Hepatocyte (in vitro differentiated cells): ENCODE measurements at regions not wholly inside any gene's neighbourhood (a gene's known extent, or its start where the extent isn't known, plus 50 kb on each side); places are given as distances from the start of the nearest gene placed in this dataset.

Experiments
- EZH2 ChIP-seq: fragments of 200-600 bp; sonication (generic); IDR thresholded peaks from 2 replicates; pipeline ENCODE4 v1.6.1; 2016; ENCODE audit warnings: antibody characterized with exemption, mild to moderate bottlenecking, borderline replicate concordance
- EZH2phosphoT487 ChIP-seq: fragments of 200-600 bp; sonication (generic); IDR thresholded peaks from one replicate; pipeline ENCODE4 v1.6.1; 2018; ENCODE audit warnings: antibody characterized with exemption, mild to moderate bottlenecking, low read depth, moderate library complexity; ENCODE audit not compliant: unreplicated experiment, severe bottlenecking
- TF ChIP-seq, protein P1 (sequence below): fragments of 200-600 bp; sonication (generic); IDR thresholded peaks from 2 replicates; pipeline ENCODE4 v1.5.1; 2016; ENCODE audit warnings: antibody characterized with exemption, mild to moderate bottlenecking; ENCODE audit not compliant: poor library complexity

DNA sequence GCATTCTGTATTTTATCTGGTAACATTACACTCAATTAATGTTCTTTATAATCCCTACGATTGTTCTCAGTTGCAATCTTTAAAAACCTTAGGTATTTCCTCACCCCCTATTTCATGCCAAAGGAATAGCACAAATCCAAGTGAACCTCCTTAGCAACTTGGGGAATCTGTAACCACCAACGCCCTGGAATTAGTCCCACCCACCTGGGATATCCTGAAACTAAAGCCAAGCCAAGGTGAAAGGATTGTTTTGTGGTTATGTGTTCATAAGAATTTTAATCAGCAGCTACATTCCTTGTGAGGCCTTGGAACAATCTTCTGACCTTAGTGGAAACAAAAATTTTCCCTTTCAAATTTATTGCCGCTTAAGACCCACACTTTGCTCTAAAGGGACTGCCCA is 908.7 kb downstream of the TTLL7 start:
- TF ChIP-seq, protein P1, sequence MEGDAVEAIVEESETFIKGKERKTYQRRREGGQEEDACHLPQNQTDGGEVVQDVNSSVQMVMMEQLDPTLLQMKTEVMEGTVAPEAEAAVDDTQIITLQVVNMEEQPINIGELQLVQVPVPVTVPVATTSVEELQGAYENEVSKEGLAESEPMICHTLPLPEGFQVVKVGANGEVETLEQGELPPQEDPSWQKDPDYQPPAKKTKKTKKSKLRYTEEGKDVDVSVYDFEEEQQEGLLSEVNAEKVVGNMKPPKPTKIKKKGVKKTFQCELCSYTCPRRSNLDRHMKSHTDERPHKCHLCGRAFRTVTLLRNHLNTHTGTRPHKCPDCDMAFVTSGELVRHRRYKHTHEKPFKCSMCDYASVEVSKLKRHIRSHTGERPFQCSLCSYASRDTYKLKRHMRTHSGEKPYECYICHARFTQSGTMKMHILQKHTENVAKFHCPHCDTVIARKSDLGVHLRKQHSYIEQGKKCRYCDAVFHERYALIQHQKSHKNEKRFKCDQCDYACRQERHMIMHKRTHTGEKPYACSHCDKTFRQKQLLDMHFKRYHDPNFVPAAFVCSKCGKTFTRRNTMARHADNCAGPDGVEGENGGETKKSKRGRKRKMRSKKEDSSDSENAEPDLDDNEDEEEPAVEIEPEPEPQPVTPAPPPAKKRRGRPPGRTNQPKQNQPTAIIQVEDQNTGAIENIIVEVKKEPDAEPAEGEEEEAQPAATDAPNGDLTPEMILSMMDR = no peak
- no peak for TF ChIP-seq EZH2phosphoT487
- TF ChIP-seq EZH2 = no peak
